ENCODE measurements at regions not wholly inside any gene's neighbourhood (a gene's known extent, or its start where the extent isn't known, plus 50 kb on each side); places are given as distances from the start of the nearest gene placed in this dataset.

DNA sequence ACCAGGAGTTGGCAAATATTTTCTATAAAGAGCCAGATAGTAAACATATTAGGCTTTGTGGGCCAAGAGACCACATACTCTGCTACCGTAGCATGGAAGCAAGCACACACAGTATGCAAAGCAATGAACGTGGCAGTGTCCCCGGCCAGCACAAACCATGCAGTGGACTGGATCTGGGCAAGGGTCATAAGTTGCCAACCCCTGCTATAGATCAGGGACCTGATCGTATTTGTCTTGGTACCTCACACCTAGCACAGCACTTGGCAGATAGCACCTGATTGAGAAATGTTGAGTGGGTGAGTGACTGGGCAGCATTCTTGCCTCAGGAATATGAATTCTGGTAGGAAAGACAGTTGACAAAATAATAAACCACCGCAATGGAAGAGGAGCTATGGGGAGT lies 331.9 kb downstream of the FGFR2 start:
- H3F3A ChIP-seq (replicated peaks; ENCODE audit: low read depth), result no peaks in the 10 kb centered on the region
- ATAC-seq, result no peak

More for the DNA sequence above, 331.9 kb downstream of the FGFR2 start:
- Histone ChIP-seq H3K4me3 (no peak overlapping the region), H3K36me3 (ENCODE audit: insufficient read depth) (no peaks in the 10 kb centered on the region), H2AFZ (no peak overlapping the region), H3K79me2 (replicated peaks; ENCODE audit: insufficient read depth) (no peaks in the 10 kb centered on the region), H3K4me1 (ENCODE audit: insufficient read depth) (peaks cover 8% of the 10 kb centered on the region; the same call in 1 of the 2 replicates), H3K27ac (ENCODE audit: low read depth) (no peak overlapping the region), H3K4me2 (no peak overlapping the region), H4K20me1 (replicated peaks; ENCODE audit: insufficient read depth) (no peaks in the 10 kb centered on the region), H3K9me2 (ENCODE audit: insufficient read depth) (no peaks in the 10 kb centered on the region), H3K27me3 (ENCODE audit: insufficient read depth) (no peaks in the 10 kb centered on the region)
- H3K9me3 Mint-ChIP-seq, result no peaks in the 10 kb centered on the region; the same call in 1 of the 3 replicates
- peaks cover 13% of the 10 kb centered on the region; the same call in 2 of the 3 replicates for H3K4me1 Mint-ChIP-seq
- TF ChIP-seq ZNF331 (CRISPR knock-in tag; IDR thresholded peaks at IDR 0.05; ENCODE audit: low read depth) (no peak), EZH2 (IDR thresholded peaks at IDR 0.05; ENCODE audit: low read depth, unreplicated experiment) (no peak), NANOG (IDR thresholded peaks at IDR 0.05; ENCODE audit: borderline replicate concordance) (no peak), ZNF114 (CRISPR knock-in tag; IDR thresholded peaks at IDR 0.05) (no peak), STAT1 (IDR thresholded peaks at IDR 0.05; ENCODE audit: unreplicated experiment) (no peak), JUNB (IDR thresholded peaks at IDR 0.05; ENCODE audit: unreplicated experiment) (no peak), EZH2phosphoT487 (IDR thresholded peaks at IDR 0.05; ENCODE audit: unreplicated experiment) (no peak), CREB1 (CRISPR knock-in tag; IDR thresholded peaks at IDR 0.05; ENCODE audit: low read depth) (no peak), POLR2AphosphoS5 (IDR thresholded peaks at IDR 0.05; ENCODE audit: low read depth) (no peak)
- TF ChIP-seq, protein P1, sequence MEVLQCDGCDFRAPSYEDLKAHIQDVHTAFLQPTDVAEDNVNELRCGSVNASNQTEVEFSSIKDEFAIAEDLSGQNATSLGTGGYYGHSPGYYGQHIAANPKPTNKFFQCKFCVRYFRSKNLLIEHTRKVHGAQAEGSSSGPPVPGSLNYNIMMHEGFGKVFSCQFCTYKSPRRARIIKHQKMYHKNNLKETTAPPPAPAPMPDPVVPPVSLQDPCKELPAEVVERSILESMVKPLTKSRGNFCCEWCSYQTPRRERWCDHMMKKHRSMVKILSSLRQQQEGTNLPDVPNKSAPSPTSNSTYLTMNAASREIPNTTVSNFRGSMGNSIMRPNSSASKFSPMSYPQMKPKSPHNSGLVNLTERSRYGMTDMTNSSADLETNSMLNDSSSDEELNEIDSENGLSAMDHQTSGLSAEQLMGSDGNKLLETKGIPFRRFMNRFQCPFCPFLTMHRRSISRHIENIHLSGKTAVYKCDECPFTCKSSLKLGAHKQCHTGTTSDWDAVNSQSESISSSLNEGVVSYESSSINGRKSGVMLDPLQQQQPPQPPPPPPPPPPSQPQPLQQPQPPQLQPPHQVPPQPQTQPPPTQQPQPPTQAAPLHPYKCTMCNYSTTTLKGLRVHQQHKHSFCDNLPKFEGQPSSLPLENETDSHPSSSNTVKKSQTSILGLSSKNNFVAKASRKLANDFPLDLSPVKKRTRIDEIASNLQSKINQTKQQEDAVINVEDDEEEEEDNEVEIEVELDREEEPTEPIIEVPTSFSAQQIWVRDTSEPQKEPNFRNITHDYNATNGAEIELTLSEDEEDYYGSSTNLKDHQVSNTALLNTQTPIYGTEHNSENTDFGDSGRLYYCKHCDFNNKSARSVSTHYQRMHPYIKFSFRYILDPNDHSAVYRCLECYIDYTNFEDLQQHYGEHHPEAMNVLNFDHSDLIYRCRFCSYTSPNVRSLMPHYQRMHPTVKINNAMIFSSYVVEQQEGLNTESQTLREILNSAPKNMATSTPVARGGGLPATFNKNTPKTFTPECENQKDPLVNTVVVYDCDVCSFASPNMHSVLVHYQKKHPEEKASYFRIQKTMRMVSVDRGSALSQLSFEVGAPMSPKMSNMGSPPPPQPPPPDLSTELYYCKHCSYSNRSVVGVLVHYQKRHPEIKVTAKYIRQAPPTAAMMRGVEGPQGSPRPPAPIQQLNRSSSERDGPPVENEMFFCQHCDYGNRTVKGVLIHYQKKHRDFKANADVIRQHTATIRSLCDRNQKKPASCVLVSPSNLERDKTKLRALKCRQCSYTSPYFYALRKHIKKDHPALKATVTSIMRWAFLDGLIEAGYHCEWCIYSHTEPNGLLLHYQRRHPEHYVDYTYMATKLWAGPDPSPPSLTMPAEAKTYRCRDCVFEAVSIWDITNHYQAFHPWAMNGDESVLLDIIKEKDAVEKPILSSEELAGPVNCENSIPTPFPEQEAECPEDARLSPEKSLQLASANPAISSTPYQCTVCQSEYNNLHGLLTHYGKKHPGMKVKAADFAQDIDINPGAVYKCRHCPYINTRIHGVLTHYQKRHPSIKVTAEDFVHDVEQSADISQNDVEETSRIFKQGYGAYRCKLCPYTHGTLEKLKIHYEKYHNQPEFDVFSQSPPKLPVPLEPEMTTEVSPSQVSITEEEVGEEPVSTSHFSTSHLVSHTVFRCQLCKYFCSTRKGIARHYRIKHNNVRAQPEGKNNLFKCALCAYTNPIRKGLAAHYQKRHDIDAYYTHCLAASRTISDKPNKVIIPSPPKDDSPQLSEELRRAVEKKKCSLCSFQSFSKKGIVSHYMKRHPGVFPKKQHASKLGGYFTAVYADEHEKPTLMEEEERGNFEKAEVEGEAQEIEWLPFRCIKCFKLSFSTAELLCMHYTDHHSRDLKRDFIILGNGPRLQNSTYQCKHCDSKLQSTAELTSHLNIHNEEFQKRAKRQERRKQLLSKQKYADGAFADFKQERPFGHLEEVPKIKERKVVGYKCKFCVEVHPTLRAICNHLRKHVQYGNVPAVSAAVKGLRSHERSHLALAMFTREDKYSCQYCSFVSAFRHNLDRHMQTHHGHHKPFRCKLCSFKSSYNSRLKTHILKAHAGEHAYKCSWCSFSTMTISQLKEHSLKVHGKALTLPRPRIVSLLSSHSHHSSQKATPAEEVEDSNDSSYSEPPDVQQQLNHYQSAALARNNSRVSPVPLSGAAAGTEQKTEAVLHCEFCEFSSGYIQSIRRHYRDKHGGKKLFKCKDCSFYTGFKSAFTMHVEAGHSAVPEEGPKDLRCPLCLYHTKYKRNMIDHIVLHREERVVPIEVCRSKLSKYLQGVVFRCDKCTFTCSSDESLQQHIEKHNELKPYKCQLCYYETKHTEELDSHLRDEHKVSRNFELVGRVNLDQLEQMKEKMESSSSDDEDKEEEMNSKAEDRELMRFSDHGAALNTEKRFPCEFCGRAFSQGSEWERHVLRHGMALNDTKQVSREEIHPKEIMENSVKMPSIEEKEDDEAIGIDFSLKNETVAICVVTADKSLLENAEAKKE (CRISPR knock-in tag; IDR thresholded peaks at IDR 0.05), result no peak
- TF ChIP-seq, protein P2, sequence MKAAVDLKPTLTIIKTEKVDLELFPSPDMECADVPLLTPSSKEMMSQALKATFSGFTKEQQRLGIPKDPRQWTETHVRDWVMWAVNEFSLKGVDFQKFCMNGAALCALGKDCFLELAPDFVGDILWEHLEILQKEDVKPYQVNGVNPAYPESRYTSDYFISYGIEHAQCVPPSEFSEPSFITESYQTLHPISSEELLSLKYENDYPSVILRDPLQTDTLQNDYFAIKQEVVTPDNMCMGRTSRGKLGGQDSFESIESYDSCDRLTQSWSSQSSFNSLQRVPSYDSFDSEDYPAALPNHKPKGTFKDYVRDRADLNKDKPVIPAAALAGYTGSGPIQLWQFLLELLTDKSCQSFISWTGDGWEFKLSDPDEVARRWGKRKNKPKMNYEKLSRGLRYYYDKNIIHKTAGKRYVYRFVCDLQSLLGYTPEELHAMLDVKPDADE (IDR thresholded peaks at IDR 0.05), result no peak
- TF ChIP-seq, protein P3, sequence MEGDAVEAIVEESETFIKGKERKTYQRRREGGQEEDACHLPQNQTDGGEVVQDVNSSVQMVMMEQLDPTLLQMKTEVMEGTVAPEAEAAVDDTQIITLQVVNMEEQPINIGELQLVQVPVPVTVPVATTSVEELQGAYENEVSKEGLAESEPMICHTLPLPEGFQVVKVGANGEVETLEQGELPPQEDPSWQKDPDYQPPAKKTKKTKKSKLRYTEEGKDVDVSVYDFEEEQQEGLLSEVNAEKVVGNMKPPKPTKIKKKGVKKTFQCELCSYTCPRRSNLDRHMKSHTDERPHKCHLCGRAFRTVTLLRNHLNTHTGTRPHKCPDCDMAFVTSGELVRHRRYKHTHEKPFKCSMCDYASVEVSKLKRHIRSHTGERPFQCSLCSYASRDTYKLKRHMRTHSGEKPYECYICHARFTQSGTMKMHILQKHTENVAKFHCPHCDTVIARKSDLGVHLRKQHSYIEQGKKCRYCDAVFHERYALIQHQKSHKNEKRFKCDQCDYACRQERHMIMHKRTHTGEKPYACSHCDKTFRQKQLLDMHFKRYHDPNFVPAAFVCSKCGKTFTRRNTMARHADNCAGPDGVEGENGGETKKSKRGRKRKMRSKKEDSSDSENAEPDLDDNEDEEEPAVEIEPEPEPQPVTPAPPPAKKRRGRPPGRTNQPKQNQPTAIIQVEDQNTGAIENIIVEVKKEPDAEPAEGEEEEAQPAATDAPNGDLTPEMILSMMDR (conservative IDR thresholded peaks at IDR 0.05; ENCODE audit: low read depth in 2 of 2), result no peak
- TF ChIP-seq, protein P4, sequence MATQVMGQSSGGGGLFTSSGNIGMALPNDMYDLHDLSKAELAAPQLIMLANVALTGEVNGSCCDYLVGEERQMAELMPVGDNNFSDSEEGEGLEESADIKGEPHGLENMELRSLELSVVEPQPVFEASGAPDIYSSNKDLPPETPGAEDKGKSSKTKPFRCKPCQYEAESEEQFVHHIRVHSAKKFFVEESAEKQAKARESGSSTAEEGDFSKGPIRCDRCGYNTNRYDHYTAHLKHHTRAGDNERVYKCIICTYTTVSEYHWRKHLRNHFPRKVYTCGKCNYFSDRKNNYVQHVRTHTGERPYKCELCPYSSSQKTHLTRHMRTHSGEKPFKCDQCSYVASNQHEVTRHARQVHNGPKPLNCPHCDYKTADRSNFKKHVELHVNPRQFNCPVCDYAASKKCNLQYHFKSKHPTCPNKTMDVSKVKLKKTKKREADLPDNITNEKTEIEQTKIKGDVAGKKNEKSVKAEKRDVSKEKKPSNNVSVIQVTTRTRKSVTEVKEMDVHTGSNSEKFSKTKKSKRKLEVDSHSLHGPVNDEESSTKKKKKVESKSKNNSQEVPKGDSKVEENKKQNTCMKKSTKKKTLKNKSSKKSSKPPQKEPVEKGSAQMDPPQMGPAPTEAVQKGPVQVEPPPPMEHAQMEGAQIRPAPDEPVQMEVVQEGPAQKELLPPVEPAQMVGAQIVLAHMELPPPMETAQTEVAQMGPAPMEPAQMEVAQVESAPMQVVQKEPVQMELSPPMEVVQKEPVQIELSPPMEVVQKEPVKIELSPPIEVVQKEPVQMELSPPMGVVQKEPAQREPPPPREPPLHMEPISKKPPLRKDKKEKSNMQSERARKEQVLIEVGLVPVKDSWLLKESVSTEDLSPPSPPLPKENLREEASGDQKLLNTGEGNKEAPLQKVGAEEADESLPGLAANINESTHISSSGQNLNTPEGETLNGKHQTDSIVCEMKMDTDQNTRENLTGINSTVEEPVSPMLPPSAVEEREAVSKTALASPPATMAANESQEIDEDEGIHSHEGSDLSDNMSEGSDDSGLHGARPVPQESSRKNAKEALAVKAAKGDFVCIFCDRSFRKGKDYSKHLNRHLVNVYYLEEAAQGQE (IDR thresholded peaks at IDR 0.05; ENCODE audit: unreplicated experiment), result no peak
- no peaks in the 10 kb centered on the region for H3K36me3 Mint-ChIP-seq (ENCODE audit: low read depth)
- DNase-seq (ENCODE audit: low spot score), result no peak
- H3K27ac Mint-ChIP-seq, result no peak overlapping the region
- peaks cover 10% of the 10 kb centered on the region for H3K27me3 Mint-ChIP-seq (ENCODE audit: insufficient read depth, low read depth, poor library complexity)
- H3K4me3 Mint-ChIP-seq, result no peak overlapping the region

Data from GM23338 (cell line).